C4-2B (cell line): ENCODE measurements at regions not wholly inside any gene's neighbourhood (a gene's known extent, or its start where the extent isn't known, plus 50 kb on each side); places are given as distances from the start of the nearest gene placed in this dataset.

Experiments
- CTCF ChIP-seq: fragments of 450-650 bp; conservative IDR thresholded peaks from 2 replicates; pipeline ENCODE4 v1.5.1; 2017; ENCODE audit warnings: mild to moderate bottlenecking
- ZFX ChIP-seq: fragments of 450-650 bp; IDR thresholded peaks from 2 replicates; pipeline ENCODE4 v1.6.1; 2017

GRCh38 chr2:66930339-66931220, 466.6 kb upstream of the ETAA1 start:
- no peak for TF ChIP-seq CTCF
- TF ChIP-seq ZFX, result no peak
